GM12873 (cell line): ENCODE measurements at regions not wholly inside any gene's neighbourhood (a gene's known extent, or its start where the extent isn't known, plus 50 kb on each side); places are given as distances from the start of the nearest gene placed in this dataset.

Source experiments
- TF ChIP-seq, protein P1 (sequence below): IDR thresholded peaks from 2 replicates; pipeline ENCODE4 v1.5.1; 2012; ENCODE audit warnings: low read depth, mild to moderate bottlenecking, moderate library complexity, low read length, control low read depth; ENCODE audit not compliant: insufficient read depth; ENCODE audit errors: missing control alignments

GRCh38 chr14:105902131-105902898 lies 375.9 kb downstream of the TMEM121 start:
- TF ChIP-seq, protein P1, sequence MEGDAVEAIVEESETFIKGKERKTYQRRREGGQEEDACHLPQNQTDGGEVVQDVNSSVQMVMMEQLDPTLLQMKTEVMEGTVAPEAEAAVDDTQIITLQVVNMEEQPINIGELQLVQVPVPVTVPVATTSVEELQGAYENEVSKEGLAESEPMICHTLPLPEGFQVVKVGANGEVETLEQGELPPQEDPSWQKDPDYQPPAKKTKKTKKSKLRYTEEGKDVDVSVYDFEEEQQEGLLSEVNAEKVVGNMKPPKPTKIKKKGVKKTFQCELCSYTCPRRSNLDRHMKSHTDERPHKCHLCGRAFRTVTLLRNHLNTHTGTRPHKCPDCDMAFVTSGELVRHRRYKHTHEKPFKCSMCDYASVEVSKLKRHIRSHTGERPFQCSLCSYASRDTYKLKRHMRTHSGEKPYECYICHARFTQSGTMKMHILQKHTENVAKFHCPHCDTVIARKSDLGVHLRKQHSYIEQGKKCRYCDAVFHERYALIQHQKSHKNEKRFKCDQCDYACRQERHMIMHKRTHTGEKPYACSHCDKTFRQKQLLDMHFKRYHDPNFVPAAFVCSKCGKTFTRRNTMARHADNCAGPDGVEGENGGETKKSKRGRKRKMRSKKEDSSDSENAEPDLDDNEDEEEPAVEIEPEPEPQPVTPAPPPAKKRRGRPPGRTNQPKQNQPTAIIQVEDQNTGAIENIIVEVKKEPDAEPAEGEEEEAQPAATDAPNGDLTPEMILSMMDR = no peak

DNA sequence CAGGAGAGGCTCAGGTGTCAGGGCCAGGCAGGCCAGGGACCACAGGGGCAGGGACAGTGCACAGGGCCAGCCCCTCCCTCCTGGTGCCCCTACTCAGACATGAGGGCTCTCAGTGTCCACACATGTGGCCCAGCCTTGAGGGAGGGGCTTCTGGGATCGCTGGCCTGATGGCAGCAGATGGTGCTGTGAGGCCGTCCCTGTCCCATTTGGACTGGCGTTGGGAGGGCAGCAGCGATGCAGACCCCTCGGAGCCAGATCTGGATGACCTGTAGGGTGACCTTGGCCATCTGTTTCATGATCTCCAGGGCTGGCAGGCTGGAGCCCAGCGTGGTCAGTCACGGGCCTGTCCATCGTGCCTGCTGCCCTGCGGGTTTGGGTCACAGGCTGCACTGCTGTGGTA lies 377.6 kb downstream of the TMEM121 start:
- TF ChIP-seq, protein P1 = no peak

DNA sequence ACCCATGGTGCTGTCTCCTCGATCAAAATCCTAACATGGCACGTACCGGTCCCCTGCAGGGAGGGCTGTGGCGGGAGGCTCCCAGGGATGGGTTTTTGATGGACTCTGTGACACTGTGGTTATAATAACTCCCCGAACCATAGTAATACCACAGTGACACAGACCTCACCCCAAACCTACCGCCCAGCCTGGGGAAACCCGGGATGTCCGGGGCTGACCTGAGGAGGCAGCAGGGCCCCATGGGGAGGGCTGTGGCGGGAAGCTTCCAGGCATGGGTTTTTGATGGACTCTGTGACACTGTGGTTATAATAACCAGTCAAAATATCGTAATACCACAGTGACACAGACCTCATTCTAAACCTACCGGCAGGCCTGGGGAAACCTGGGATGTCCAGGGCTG lies 378.0 kb downstream of the TMEM121 start:
- TF ChIP-seq, protein P1 = no peak

GRCh38 chr14:105905456-105905855 lies 379.1 kb downstream of the TMEM121 start:
- TF ChIP-seq, protein P1 = no peak

- TF ChIP-seq, protein P1 = no peak
These were observed 380.9 kb downstream of the TMEM121 start for GRCh38 chr14:105907276-105907675.

DNA sequence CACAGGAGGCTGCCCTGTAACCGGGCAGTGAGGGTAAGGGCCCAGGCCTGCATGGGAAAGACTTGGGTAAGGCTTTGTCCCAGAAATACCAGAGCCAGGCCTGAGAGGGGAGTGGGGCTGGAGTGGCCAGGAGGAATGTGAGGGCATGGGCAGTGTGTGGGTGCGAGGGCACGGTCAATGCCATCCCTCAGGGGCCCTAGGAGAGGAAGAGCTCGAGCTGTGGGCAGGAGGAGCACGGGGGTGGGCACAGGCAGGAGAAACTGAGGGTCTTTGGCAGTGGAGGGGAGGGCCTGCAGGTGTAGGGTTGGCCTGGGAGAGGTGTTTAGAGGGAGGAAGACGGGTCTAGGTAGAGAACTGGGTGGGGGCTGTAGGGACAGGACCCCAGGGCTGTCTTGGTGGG lies 381.6 kb downstream of the TMEM121 start:
- TF ChIP-seq, protein P1 = no peak

GRCh38 chr14:105908481-105908911 lies 382.1 kb downstream of the TMEM121 start:
- TF ChIP-seq, protein P1 = no peak
